Mesothelial cell of epicardium (in vitro differentiated cells): ENCODE measurements at regions not wholly inside any gene's neighbourhood (a gene's known extent, or its start where the extent isn't known, plus 50 kb on each side); places are given as distances from the start of the nearest gene placed in this dataset.

ENCODE experiments used
- DNase-seq, 2 experiments: peaks; one replicate each; pipeline ENCODE4 v3.0.0; 2021; ENCODE audit warnings: low spot score in 2 of 2; ENCODE audit not compliant: unreplicated experiment in 2 of 2
- H3K27ac Mint-ChIP-seq: 2 replicates; pipeline ENCODE4 v1.8.0; 2021; ENCODE audit warnings: mixed read lengths
- H3K27me3 Mint-ChIP-seq: 2 replicates; pipeline ENCODE4 v1.8.0; 2021; ENCODE audit warnings: low read depth, mixed read lengths
- H3K36me3 Mint-ChIP-seq: 2 replicates; pipeline ENCODE4 v1.8.0; 2021; ENCODE audit warnings: mixed read lengths
- H3K4me1 Mint-ChIP-seq: 2 replicates; pipeline ENCODE4 v1.8.0; 2021; ENCODE audit warnings: mixed read lengths
- H3K4me3 Mint-ChIP-seq: 2 replicates; pipeline ENCODE4 v1.8.0; 2021; ENCODE audit warnings: mild to moderate bottlenecking, moderate library complexity, mixed read lengths
- H3K9me3 Mint-ChIP-seq: 2 replicates; pipeline ENCODE4 v1.8.0; 2021; ENCODE audit warnings: mixed read lengths
- TF ChIP-seq, protein P1 (sequence below): fragments of 200-600 bp; sonication (generic); IDR thresholded peaks from one replicate; pipeline ENCODE4 v1.5.0; 2021; ENCODE audit warnings: antibody characterized with exemption; ENCODE audit not compliant: unreplicated experiment

DNA sequence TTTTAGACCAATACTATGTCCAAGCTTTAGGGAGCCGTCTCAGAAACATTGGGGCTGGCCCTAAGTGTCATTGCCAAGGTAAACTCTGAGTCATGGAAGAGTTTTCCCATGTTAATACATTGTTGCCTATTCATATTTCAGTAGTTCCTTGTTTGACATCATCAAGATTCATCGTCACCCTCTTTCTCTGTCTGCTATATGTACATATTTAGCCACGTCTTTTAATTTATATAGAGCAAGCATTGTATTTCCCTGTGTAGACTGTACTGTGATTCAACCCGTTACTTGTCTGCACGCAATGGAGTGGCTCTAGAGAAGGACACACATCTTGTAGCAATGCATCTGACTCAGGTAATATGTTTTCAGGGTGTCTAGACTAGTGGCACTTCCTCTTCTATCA, 217.9 kb upstream of the TPK1 start:
- H3K36me3 Mint-ChIP-seq = no peaks in the 10 kb centered on the region
- TF ChIP-seq, protein P1, sequence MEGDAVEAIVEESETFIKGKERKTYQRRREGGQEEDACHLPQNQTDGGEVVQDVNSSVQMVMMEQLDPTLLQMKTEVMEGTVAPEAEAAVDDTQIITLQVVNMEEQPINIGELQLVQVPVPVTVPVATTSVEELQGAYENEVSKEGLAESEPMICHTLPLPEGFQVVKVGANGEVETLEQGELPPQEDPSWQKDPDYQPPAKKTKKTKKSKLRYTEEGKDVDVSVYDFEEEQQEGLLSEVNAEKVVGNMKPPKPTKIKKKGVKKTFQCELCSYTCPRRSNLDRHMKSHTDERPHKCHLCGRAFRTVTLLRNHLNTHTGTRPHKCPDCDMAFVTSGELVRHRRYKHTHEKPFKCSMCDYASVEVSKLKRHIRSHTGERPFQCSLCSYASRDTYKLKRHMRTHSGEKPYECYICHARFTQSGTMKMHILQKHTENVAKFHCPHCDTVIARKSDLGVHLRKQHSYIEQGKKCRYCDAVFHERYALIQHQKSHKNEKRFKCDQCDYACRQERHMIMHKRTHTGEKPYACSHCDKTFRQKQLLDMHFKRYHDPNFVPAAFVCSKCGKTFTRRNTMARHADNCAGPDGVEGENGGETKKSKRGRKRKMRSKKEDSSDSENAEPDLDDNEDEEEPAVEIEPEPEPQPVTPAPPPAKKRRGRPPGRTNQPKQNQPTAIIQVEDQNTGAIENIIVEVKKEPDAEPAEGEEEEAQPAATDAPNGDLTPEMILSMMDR = no peak
- H3K27ac Mint-ChIP-seq = no peak overlapping the region
- no peak overlapping the region for H3K4me3 Mint-ChIP-seq
- H3K27me3 Mint-ChIP-seq = peaks cover 2% of the 10 kb centered on the region
- peaks cover 5% of the 10 kb centered on the region for H3K9me3 Mint-ChIP-seq
- DNase-seq = no peak
- H3K4me1 Mint-ChIP-seq = no peaks in the 10 kb centered on the region

DNA sequence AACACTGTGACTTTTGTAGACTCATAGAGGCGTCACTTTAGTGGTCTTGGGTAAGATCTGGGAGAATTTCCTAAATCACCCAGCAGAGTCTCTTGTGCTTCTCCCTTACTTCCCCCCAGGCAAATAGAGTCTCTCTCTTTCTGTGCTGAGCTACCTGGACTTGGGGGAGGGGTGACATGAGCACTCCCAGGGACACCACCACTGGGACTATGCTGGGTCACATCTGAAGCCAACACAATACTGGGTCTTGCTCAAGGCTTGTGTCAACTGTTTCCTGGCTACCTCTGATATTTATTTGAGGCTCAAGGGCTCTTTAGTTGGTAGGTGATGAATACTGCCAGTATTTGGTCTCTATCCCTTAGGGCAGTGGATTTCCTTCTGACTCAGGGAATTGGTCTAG, 214.6 kb upstream of the TPK1 start:
- TF ChIP-seq, protein P1 = no peak
- peaks cover 5% of the 10 kb centered on the region for H3K9me3 Mint-ChIP-seq
- peaks cover 2% of the 10 kb centered on the region for H3K27me3 Mint-ChIP-seq
- H3K4me3 Mint-ChIP-seq = no peak overlapping the region
- H3K36me3 Mint-ChIP-seq = no peaks in the 10 kb centered on the region
- no peaks in the 10 kb centered on the region for H3K4me1 Mint-ChIP-seq
- H3K27ac Mint-ChIP-seq = no peak overlapping the region
- DNase-seq = no peak

DNA sequence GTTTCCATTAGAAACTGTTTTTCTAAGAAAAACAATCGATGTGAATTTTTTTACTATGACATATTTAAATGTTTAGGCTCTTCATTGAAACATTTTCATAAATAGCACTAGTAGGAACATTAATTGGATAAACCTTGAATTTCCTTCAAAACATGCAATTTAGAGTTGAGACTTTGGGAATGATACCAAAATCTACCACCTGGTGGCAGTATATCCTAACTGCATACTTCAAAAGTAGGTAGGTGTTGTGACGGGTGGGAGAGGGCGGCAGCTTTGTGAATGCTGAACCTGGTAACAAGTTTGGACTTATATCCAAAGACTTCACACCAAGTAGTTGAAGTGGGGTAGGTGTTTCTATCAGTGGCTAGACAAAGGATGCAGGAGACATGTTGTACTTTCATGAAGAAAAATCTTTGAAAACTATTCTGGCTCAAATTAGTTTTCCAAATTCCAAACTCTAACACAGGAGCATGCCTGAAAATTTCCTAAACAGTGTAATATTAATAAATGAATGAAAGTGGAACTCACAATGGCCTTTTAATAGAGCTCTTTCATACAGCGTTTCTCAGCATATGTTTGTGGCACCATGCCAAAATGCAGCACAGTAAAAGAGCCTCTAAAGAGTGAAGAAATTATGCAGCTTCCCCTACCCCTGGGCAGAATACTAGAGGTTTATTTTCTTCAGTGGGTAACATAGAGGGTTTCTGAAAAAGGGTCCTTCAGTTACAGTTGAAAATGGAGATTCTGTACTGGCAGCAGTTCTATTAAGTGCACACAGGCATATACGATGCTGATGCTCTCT, 201.0 kb upstream of the TPK1 start:
- Mint-ChIP-seq H3K27me3 (peaks cover 22% of the 10 kb centered on the region), H3K4me1 (peaks cover 3% of the 10 kb centered on the region), H3K27ac (no peak overlapping the region), H3K36me3 (no peaks in the 10 kb centered on the region), H3K4me3 (peak overlapping the region; percentile 40), H3K9me3 (no peaks in the 10 kb centered on the region)
- no peak for DNase-seq
- TF ChIP-seq, protein P1 = peak; percentile 97

DNA sequence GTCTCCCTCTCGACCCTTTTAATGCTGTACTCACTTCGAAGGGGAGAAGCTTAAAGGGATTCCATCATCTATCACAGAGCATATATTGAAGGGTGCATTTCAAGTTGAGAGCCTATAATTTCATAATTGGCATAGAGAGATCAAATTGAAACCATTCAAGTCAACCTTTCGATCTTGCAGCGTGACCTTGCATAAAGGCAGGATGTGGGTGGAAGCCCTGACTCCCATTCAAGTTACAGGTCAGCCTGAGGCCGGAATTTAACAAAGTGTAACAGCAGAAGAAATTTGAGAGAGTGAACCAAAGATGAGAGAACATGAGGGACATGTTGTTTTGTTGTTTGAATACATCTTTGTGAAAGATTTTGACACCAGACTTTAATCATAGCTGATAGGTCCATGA, 195.3 kb upstream of the TPK1 start:
- H3K27ac Mint-ChIP-seq = no peak overlapping the region
- H3K9me3 Mint-ChIP-seq = no peaks in the 10 kb centered on the region
- TF ChIP-seq, protein P1 = no peak
- no peak for DNase-seq
- H3K4me3 Mint-ChIP-seq = no peak overlapping the region
- no peaks in the 10 kb centered on the region for H3K4me1 Mint-ChIP-seq
- no peaks in the 10 kb centered on the region for H3K36me3 Mint-ChIP-seq
- peaks cover 3% of the 10 kb centered on the region for H3K27me3 Mint-ChIP-seq

DNA sequence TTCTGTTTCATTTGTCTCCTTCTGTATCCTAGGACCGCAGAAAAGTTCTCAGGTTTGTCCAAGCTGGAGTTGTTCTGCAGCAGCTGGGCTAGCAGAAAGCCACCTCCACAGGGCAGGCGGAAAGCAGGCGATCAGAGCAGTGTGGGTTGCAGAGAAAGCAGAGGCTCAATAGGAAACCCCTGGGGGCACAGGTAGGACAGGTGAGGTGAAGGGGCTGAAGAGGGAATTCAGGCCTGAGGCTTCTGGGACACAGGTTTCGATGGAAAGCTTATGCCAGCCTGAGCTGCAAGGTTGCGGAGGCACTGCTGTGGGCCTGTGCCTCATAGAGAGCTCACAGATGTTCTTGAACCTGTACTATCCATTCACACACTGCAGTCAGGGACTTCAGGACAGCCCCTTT, 194.9 kb upstream of the TPK1 start:
- Mint-ChIP-seq H3K4me3 (no peak overlapping the region), H3K4me1 (no peaks in the 10 kb centered on the region), H3K27ac (no peak overlapping the region), H3K27me3 (peaks cover 3% of the 10 kb centered on the region), H3K36me3 (no peaks in the 10 kb centered on the region), H3K9me3 (no peaks in the 10 kb centered on the region)
- TF ChIP-seq, protein P1 = no peak
- DNase-seq = no peak
